ENCODE measurements at regions not wholly inside any gene's neighbourhood (a gene's known extent, or its start where the extent isn't known, plus 50 kb on each side); places are given as distances from the start of the nearest gene placed in this dataset.

- in situ Hi-C loops (cut with MboI; ENCODE audit: low pct_ligation_motif_present in 1 of 4, low pct_unique_long_range_greater_than_20kb in 1 of 4, low sequenced_read_pairs in 3 of 4) (no loop called here), intact Hi-C loops (cut with DNase I; ENCODE audit: low total_unique reads) (no loop called here)
- no peaks in the 10 kb centered on the region for H3K36me3 ChIP-seq
- H3K9me3 ChIP-seq: no peaks in the 10 kb centered on the region
- no peak overlapping the region for H3K27ac ChIP-seq
- 0 to 42% methylated on average over 1 to 2 of the region's 2 CpGs for WGBS, 2 donors (ENCODE audit: low coverage in 1 of 2)
- no peaks in the 10 kb centered on the region for H3K4me1 ChIP-seq
- no peak for DNase-seq
- H3K4me3 ChIP-seq: no peak overlapping the region
- TF ChIP-seq EP300 (IDR thresholded peaks at IDR 0.05; ENCODE audit: low read depth) (no peak), CTCF (IDR thresholded peaks at IDR 0.05) (no peak)
- no peaks in the 10 kb centered on the region for H3K27me3 ChIP-seq
These were observed 178.9 kb upstream of the SPRY1 start for GRCh38 chr4:123217664-123218063.

GRCh38 chr4:123218981-123219380 is 177.6 kb upstream of the SPRY1 start:
- no peaks in the 10 kb centered on the region for H3K36me3 ChIP-seq
- TF ChIP-seq POLR2AphosphoS5 (IDR thresholded peaks at IDR 0.05) (no peak), CTCF (IDR thresholded peaks at IDR 0.05) (no peak), POLR2A (IDR thresholded peaks at IDR 0.05) (no peak), EP300 (IDR thresholded peaks at IDR 0.05; ENCODE audit: low read depth) (no peak)
- H3K9me3 ChIP-seq: no peaks in the 10 kb centered on the region
- in situ Hi-C loops (cut with MboI; ENCODE audit: low pct_ligation_motif_present in 1 of 4, low pct_unique_long_range_greater_than_20kb in 1 of 4, low sequenced_read_pairs in 3 of 4): no loop called here
- H3K27me3 ChIP-seq: no peaks in the 10 kb centered on the region
- 98 to 100% methylated on average over 1 to 4 of the region's 4 CpGs for WGBS, 2 donors (ENCODE audit: low coverage in 1 of 2)
- no peak for DNase-seq
- H3K4me3 ChIP-seq: no peak overlapping the region
- no peak overlapping the region for H3K27ac ChIP-seq
- intact Hi-C loops (cut with DNase I; ENCODE audit: low total_unique reads): no loop called here
- no peaks in the 10 kb centered on the region for H3K4me1 ChIP-seq

- no peak for TF ChIP-seq POLR2AphosphoS5 (IDR thresholded peaks at IDR 0.05)
- WGBS, 2 donors (ENCODE audit: low coverage in 1 of 2): 70 to 86% methylated on average over 1 of the region's 1 CpG
- intact Hi-C loops (cut with DNase I; ENCODE audit: low total_unique reads): no loop called here
- no peak for DNase-seq
- Histone ChIP-seq H3K36me3 (no peaks in the 10 kb centered on the region), H3K4me1 (peaks cover 0 to 13% (median 5%) of the 10 kb centered on the region in 4 donors), H3K27ac (no peak overlapping the region), H3K4me3 (no peak overlapping the region), H3K9me3 (no peaks in the 10 kb centered on the region), H3K27me3 (no peaks in the 10 kb centered on the region)
- in situ Hi-C loops (cut with MboI; ENCODE audit: low pct_ligation_motif_present in 1 of 4, low pct_unique_long_range_greater_than_20kb in 1 of 4, low sequenced_read_pairs in 3 of 4): no loop called here
These were observed 167.3 kb upstream of the SPRY1 start for GRCh38 chr4:123229286-123229685.

GRCh38 chr4:123230061-123230460 is 166.5 kb upstream of the SPRY1 start:
- TF ChIP-seq EP300 (IDR thresholded peaks at IDR 0.05; ENCODE audit: low read depth) (no peak), POLR2AphosphoS5 (IDR thresholded peaks at IDR 0.05) (no peak), CTCF (IDR thresholded peaks at IDR 0.05) (no peak), POLR2A (IDR thresholded peaks at IDR 0.05) (no peak)
- Histone ChIP-seq H3K27me3 (no peaks in the 10 kb centered on the region), H3K27ac (no peak overlapping the region), H3K4me3 (no peak overlapping the region), H3K36me3 (no peaks in the 10 kb centered on the region), H3K9me3 (no peaks in the 10 kb centered on the region), H3K4me1 (peaks cover 0 to 13% (median 5%) of the 10 kb centered on the region in 4 donors)
- in situ Hi-C loops (cut with MboI; ENCODE audit: low pct_ligation_motif_present in 1 of 4, low pct_unique_long_range_greater_than_20kb in 1 of 4, low sequenced_read_pairs in 3 of 4): no loop called here
- DNase-seq: no peak
- intact Hi-C loops (cut with DNase I; ENCODE audit: low total_unique reads): no loop called here
- 64 to 80% methylated on average over 2 of the region's 2 CpGs for WGBS, 2 donors (ENCODE audit: low coverage in 1 of 2)

- Histone ChIP-seq H3K27ac (no peak overlapping the region), H3K4me3 (no peak overlapping the region), H3K27me3 (no peaks in the 10 kb centered on the region), H3K36me3 (no peaks in the 10 kb centered on the region), H3K9me3 (no peaks in the 10 kb centered on the region), H3K4me1 (peaks cover 0 to 13% (median 5%) of the 10 kb centered on the region in 4 donors)
- in situ Hi-C loops (cut with MboI; ENCODE audit: low pct_ligation_motif_present in 1 of 4, low pct_unique_long_range_greater_than_20kb in 1 of 4, low sequenced_read_pairs in 3 of 4): no loop called here
- no peak for DNase-seq
- 39 to 74% methylated on average over 3 of the region's 3 CpGs for WGBS, 2 donors (ENCODE audit: low coverage in 1 of 2)
- TF ChIP-seq POLR2AphosphoS5 (IDR thresholded peaks at IDR 0.05) (no peak), EP300 (IDR thresholded peaks at IDR 0.05; ENCODE audit: low read depth) (no peak), CTCF (IDR thresholded peaks at IDR 0.05) (no peak)
- intact Hi-C loops (cut with DNase I; ENCODE audit: low total_unique reads): no loop called here
These were observed 164.2 kb upstream of the SPRY1 start for GRCh38 chr4:123232439-123232838.
